ENCODE measurements at regions not wholly inside any gene's neighbourhood (a gene's known extent, or its start where the extent isn't known, plus 50 kb on each side); places are given as distances from the start of the nearest gene placed in this dataset.
A peak's percentile ranks its signal among the peaks of the same experiment; 100 is the strongest.

DNA sequence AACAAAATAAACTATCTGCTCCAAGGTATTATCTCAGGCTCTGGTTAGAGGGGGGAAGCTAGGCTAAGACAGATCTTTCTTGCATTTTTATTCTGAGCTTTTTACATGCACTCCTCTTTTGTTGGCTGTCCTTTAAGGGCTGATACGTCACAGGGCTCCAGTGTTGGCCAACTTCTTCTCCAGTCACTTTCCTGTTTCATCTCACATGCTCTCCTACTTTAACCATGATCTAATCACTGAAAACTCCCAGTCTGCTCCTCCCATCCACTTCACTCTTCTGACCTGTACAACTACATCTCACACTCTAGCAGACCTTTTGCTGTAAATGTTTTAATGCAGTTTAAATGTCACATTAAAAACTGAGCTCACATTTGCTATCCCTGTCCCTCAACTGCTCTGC is 510.0 kb upstream of the KLF12 start:
- no peak for DNase-seq

DNA sequence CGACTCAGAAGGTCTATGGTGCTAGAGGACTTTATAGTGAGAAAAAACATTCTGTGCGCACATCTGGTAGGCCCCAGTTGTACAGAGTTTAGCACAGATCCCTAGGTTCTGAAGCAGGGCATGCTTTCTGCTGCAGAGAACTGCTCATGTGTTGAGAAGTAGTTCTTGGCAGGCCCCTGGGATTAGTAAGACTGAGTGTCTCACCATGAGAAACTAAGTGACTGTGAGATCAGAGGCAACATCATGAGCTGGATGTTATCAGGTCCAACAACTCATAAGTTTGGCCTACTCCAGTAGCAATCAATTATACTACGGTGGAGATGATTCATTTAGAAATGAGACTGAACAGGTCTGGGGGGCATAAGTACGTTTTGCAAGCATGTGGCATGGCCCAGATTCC is 507.4 kb upstream of the KLF12 start:
- DNase-seq = no peak

DNA sequence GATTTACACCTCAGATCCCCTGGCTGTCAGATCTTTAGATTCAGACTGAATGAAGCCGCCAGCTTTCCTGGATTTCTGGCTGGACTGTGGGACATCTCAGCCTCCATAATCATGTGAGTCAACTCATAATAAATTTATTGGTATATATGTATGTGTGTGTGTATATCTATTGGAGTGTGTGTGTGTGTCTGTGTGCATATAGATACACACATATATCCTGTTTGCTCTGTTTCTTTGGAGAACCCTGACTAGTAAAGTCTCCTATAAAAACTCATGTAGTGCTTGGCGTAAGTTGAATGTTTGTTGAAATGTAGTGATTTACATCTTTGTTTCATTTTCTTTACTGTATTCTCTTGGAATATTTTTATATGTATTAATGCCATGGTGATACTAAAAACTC is 499.5 kb upstream of the KLF12 start:
- no peak for DNase-seq

DNA sequence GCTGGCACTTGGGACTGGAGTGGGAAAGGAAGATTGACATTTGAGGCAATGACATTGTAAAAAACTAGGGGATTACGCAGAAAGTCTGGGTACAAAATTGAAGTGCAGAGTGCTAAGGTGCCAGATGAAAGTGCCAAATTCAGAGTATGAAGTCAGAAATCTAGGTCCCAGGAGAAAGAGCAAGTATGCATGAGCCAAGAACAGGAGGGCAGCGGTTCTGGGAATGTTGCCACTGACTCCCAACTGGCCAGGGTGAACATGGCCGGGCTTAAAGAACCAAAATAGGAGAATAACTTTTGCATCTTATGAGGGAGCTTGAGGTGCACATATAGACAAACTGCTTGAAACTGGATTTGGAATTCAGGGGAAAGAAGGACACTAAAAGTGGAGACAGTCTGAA is 495.8 kb upstream of the KLF12 start:
- DNase-seq = no peak

DNA sequence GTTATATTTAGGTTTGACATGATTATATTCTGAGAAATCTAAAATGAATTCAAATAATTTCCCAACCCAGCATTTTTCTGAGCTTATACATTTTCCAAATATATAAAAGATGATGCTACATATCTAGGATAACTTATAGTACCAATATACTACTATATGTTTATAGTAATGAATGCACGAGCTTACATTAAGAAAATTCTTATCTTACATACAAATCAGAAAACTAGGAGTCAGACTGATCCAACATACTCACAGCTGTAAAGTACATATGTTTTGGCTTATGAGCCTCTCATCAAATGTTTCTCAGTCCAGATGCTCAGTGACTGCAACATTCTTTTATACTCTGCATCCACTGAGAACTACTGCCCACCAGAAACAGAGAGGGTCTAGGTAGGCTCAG is 491.3 kb upstream of the KLF12 start:
- no peak for DNase-seq

DNA sequence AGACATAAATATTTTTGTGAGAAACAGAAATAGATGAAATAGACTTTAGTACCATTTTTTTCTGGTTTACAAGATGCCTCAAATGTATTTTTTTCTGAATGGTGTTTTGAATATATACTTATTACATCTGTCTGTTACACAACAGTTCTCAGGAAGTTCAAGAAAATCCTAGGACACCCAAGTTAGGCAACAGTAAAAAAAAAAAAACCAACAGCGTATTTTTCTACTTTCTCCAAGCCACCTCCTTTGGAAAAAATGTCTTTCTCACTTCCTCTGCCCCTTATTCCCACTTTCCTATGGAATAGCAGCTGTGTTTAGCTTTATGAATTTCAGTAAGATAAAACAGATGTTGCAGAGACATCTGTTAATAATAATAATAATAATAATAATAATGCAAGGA is 489.6 kb upstream of the KLF12 start:
- DNase-seq = no peak

DNA sequence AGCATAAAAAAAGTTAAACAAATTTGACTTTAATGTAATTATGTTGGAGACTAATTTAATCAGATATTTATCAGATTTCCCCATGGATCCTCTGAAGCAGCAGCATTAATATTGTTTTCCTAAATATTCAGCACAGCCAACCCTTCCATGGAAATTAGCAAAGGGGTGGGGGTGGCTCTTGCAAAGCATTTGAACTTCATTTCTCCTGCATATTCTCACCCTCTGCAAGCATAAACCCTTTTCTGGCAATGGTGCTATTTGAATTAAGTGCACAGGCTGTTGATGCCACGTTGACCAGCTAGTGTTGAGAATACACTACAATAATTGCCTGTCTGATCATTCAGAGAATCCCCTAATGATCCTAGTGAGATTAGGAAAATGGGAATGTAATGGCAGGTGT is 488.1 kb upstream of the KLF12 start:
- DNase-seq = no peak

DNA sequence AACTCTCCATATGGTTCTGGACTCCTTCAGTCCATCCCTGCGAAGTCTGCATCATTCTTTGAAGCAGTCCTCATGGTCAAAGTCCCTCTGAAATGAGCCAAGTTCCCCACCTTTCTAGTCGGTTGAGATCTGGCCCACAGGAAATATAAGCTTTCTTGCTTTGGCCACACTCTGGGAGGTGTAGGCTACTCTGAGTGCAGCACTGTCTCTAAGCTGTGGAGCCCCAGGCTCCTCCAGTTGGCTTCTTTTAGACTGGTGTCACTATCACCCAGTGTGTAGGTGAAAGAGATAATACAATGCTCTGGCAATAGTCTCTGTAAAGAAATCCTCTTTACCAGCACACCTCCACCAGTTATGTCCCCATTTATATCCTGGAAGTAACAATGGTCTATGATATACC is 486.5 kb upstream of the KLF12 start:
- no peak for DNase-seq

DNA sequence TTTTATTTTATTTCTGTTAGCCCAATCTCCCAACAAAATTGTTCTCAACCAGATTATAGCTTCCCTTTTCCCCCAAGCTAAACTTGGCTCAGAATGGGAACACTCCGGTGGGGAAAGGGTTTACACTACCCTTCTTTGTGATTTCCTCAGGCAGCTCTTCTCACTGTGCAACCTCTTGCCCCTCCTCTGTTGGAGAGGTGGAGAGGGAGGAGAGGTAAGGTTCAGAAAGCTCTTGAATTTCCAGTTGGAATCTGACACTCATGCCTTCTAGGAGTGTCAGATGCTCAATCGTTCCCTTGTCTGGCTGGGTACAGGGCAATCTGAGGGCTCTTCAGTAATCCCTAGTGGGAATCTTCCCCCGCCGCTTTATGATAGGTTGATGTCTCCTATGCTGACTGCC is 486.1 kb upstream of the KLF12 start:
- no peak for DNase-seq

DNA sequence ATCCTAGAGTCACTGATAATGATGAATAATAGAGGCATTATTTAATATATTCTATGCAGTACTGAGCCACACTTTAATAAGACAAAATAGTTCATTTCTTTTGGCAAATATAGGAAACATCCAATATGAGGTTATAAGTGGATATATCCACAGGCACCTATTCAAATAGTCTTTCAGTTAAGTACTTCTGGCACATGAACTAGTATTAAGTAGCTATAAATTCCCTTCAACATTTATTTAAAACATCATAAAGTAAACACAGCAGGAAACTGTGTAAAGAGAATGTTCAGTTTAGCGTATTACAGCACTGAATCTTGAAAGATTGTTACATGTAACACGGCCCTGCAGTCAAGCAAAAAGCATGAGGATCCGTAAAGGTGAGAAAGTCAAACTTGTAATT is 463.3 kb upstream of the KLF12 start:
- DNase-seq = no peak

DNA sequence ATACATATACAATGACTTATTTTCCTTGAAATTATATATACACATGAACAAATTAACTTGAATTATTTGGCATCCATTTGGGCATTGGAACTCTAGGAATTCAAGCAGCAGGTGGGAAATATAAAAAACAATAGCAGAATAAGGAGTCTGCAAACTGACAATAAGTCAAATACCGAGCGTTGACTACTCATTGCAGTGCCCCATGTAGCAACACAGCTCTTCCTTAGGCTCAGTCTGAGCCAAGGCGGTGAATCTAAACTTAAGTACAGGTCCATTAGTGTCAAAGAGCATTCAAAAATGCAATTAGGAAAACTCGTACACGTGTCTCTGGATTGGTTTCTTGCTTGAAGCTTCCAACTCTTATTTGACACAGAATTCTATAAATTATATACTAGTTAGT is 462.5 kb upstream of the KLF12 start:
- no peak for DNase-seq

DNA sequence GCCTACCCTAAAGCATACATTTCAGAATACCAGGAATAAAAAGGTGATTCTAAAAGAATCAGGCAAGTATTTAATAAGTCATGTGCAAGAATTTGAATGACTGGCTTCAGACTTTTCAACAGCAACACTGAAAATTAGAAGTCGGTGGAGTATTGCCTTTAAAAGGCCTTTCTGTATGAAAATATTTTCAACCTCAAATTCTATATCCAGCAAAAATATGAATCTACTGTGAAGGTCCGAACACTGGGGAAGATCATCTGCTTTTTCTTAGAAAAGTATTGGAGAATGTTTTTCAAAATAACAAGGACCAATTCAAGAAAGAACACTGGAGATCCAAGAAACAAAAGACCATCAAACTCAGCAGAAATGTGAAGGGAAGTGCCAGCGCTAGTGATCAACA is 459.5 kb upstream of the KLF12 start:
- no peak for DNase-seq

DNA sequence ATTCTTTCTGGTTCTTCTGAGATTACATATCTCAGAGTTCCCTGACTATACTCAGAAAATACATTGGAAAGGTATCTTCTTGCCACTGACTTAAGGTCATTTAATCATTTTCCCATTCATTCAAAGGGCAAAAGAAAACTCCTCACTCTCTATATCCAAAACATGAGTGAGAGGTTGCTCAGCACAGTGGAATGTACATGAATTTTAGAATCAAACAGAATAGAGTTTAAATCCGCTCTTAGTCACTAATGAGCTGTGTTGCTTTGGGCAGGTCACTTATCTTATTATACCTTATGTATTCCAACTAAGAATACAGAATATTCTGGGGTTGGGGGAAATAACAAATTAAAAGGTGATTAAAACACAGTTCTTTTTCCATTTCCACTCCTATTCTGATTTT is 452.6 kb upstream of the KLF12 start:
- no peak for DNase-seq

DNA sequence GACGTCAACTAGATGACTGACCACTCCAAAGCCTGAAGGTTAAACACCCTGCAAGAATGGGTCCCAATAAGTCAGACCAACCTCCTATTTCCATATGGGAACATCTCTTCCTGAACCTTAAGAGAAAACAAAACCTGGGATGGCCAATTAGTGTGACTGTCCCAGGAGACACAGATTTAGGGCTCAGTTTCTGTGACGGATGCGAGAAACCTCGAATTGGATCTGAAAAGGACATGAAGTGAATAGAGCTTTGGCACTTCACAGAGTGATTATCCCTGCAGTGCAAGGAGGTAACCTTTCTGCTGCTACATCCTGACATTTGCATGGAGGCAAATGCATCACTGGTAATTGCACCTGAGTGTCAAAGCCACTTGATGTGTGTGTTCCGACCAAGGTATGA is 442.2 kb upstream of the KLF12 start:
- DNase-seq = no peak

DNA sequence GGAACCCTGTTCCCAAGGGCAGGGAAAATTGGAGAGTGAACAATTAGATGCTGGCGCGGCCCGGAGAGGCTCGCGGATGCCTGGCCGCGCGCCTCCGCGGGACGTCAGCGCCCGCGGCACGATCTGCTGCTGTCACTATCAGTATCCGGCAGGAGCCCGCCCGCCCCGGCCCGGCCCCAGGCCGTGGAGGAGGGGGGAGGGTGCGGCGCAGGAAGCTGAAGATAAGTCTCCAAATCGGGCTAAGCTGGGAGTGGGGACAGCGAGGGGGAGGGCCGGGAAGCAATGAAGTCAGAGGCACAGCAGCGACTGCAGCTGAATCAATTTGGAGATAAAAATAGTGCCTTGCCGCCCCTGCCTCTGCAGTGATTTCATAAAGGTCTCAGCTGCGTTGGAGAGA is 441.5 kb upstream of the KLF12 start:
- peak; percentile 42 for DNase-seq

DNA sequence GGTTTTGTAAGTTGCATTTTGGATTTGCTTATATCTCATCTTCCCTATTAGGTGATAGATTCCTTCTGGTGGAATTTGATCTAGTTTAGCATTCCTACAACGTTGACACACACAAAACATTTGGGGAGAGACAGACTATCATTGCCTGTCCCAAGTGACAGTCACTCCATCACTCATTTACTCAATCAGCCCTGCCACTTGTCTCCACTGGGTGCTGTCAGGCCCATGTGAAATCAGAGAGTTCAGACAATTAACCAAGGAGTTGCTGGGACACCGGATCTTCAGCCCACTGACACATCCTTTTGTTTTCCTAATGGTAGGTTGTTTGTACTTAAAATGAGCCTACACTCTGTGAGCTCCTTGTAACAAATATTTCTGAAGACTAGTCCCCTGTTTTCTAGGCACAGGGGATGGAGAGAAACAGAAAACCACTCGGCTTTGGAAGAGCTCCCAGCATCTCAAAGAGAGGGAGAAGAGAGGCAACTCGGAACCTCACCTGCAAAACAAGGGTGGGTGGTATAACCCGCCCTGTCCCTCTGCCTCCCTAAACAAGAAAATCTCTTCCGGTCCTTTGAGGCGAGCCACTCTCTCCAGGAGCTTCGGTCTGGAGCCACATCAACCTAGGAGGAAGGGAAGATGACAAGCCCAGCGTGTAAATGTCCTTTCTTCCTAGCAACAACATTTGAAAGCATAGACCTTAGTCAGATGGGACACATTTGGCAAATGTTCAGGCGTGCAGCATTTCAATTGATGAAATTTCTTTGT is 440.9 kb upstream of the KLF12 start:
- DNase-seq = no peak

DNA sequence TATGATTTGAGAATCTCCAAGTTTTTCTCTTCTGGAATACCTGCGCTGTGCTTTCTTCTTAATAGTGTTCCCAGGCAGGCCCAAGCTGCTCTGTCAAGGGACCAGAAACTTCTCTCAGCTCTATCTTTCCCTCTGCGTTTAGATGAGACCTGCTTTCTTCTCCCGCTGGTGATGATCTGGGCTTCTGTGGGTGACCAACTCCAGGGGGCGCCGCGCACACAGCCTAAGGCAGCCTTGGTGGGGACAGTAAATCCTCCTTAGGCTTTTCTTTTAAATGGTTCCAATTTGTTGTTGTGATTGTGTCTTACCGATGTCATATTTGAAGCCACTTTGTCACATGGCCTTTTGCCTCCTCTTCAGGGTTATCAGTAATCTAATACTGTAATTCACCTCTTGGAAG is 439.4 kb upstream of the KLF12 start:
- DNase-seq = no peak

DNA sequence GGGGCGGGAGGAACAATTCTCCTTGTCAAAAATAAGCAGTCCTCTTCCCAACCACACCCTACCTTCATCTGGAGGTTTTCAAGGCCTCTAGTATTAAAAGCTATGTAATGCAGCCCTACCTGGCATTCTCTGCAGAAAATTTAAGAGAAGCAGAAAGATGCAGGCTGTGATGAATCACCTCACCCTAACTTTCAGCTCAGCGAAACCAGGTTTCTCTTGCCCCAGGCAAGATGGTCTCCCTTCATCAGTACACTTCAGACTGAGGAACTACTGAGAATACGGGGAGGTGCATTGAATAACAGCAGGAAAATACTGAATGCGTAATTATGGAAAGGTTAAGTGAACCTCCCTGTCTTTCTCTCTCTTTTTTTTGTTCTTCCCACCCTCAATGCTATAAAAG is 437.6 kb upstream of the KLF12 start:
- no peak for DNase-seq

DNA sequence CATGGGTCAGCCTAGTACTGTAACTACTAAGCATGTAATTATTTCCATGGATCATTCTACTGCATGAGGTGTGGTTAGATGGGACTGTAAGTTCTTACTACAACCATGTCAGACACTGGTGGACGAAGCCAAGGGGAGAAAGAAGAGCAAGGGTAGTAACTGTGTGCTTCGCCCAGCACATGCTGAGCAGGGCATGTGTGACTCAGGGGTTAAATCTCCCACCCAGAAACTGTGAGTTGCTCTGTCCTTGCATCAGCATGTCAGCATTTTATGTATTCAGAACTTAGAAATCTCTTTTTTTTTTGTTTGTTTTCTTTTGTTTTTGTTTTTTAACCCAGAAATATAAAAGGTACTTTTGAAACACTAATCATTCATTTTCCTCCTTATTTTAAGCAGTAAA is 436.6 kb upstream of the KLF12 start:
- no peak for DNase-seq

DNA sequence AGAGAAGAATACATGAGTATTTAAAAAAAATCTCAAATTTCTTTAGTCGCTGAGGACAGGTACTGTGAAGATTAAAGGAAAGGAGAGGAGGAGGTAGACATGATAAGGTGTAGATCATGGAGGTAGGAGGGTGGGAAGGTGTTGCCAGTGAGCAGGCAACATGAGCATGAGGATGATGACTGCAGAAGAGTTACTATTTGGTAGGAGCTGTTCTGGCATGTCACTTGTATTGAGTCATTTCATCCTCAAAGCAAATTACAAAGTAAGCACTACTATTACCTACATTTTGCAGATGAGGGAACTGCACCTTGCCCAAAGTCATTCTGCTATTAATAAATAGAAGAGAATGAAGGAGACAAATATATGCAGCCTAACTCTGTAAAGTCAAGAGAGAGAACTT is 435.8 kb upstream of the KLF12 start:
- DNase-seq = no peak

DNA sequence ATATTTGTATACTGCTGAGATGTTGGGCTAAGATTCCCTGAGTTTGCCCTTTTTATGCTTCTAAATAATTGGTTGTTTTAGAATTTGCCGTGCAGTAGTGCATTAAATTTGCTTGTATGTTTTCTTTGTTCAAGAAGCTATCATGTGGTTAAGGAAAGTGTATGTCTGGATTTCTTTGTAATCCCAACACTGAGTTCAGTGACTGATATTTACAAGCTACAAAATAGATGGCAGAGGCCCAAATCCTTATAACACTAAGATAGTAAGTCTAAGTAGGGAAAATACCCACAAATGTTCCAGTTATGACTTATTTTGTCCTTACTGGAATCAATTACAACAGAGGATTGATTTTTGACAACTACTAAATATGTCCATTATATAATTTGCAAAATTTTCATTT is 435.0 kb upstream of the KLF12 start:
- DNase-seq = no peak

DNA sequence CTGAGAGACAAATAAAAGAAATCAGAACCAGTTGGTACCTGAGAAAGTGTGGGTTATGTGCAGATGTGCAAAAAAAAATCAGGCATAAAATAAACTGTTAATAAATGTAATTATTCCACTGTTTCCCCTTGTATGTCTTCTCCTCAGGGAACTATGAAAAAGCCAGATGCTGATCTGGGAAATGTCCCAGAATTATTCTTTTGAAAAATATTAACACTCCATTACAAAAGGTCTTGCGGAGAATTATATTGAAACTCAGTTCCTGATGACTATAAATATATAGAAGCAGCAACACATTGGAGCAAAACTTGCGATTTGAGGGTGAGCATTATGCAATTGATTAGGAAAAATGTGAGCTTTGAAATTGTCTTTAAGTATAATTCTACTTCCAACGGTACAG is 433.3 kb upstream of the KLF12 start:
- DNase-seq = no peak

DNA sequence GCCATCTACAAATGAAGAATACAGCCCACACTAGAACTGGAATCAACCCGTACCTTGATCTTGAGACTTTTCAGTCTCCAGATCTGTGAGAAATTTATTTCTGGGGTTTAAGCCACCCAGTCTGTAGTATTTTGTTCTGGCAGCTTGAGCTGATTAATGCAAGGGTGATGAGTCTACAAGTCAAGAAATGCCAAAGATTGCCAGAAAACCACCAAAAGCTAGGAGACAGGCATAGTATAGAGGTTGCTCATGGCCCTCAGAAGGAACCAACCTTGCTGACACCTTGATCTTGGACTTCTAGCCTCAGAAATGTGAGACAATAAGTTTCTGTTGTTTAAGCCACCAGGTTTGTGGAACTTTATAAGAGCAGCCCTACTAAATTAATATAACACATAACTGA is 428.2 kb upstream of the KLF12 start:
- no peak for DNase-seq

DNA sequence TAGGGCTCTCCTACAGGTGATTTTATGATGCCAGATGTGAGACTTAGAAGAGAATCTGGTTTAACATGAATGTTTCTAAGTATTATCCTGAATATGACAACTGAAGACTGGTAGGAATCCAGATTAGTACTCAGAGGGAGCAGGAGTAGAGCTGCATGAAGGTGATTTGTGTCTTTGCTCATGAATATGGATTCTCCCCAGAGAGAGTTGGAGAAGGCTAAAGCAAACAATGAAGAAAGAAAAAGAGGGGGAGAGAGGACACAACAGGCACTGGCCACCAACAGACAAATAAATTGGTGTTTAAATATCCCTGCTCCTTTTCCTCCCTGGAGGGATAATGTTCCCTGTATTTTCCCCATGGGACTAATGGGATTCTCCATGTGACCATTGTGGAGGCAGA is 427.0 kb upstream of the KLF12 start:
- DNase-seq = no peak

DNA sequence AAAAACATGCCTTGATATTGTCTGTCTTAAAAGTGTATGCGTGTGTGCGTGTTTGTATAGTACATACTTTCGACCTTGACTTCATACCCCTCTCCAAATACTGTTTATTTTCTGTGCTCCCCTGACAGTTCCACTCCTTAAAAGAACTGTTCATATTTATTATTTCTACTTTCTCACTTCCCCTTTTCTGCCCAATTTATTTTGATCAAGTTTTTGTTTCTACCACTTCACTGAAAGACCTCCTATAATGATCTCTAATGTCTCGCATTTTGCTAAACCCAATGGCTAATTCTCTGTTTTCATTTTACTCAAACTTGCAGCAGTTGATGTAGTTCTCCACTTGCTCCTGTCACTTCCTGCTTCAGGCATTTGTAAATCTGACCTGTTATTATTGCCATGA is 426.1 kb upstream of the KLF12 start:
- no peak for DNase-seq

DNA sequence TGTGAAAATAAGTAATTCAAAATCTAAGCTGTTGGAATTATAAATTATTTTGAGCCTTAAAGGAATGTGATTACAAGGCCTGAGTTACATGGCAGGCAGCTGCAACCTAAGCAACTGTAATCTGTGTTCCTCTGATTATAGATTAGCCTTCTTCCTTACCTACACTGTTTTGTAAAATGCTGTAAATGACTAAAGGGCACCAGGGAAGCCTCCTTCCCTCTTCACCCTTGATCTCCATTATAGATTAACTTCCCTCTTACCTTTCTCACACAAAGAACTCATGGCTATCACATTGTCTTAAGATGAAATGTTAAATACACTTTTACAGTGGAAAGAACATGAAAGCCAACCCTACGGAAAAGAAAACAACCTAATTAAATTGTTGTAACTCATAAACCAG is 423.7 kb upstream of the KLF12 start:
- no peak for DNase-seq
